ENCODE measurements at regions not wholly inside any gene's neighbourhood (a gene's known extent, or its start where the extent isn't known, plus 50 kb on each side); places are given as distances from the start of the nearest gene placed in this dataset.
A peak's percentile ranks its signal among the peaks of the same experiment; 100 is the strongest.

GRCh38 chr2:8238521-8239230 is 443.2 kb upstream of the ID2 start:
- Histone ChIP-seq H3K4me3 (no peak overlapping the region), H3K27ac (no peak overlapping the region), H3K9me3 (no peaks in the 10 kb centered on the region), H3K36me3 (no peaks in the 10 kb centered on the region), H3K4me1 (no peaks in the 10 kb centered on the region), H3K27me3 (no peaks in the 10 kb centered on the region)
- FAIRE-seq (no peak), ATAC-seq (no peak), DNase-seq (no peak)
- 61 to 70% methylated on average over 8 of the region's 8 CpGs for WGBS, 2 donors
- intact Hi-C loops (cut with DNase I): no loop called here
- TF ChIP-seq CTCF (IDR thresholded peaks at IDR 0.05): no peak

DNA sequence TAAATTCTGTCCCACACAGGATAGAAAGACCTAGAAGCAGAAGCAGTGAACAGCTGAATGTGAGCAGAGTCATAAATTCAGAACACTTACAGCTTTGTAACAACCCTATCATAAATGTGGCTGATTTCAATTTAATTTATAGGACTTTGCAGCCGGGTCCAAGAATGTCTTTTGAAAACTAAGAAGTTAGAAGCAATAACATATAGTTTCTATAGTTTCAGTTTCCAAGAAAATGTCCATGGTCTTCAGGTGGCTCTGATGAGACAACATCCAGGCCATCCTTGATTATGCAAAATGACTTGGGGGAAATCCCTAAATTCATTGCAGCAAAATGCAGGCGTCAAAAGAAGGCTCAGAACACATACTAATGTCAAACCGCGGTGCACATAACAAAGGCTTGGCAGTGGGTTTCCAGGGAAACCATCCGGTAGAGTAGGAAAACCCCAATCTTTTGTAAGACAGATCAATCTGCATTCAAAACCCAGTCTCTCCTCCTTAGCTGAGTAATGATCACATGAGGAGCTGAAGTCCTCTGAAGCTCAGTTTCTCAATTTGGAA is 442.2 kb upstream of the ID2 start:
- Histone ChIP-seq H3K4me1 (no peaks in the 10 kb centered on the region), H3K27ac (no peak overlapping the region), H3K27me3 (no peaks in the 10 kb centered on the region), H3K36me3 (no peaks in the 10 kb centered on the region), H3K4me3 (no peak overlapping the region), H3K9me3 (no peaks in the 10 kb centered on the region)
- DNase-seq (no peak), ATAC-seq (no peak), FAIRE-seq (no peak)
- WGBS, 2 donors: 71 to 75% methylated on average over 5 of the region's 5 CpGs
- TF ChIP-seq CTCF (IDR thresholded peaks at IDR 0.05): no peak
- intact Hi-C loops (cut with DNase I): no loop called here

GRCh38 chr2:8241317-8241716 is 440.5 kb upstream of the ID2 start:
- H3K36me3 ChIP-seq: no peaks in the 10 kb centered on the region
- ATAC-seq: no peak
- H3K27ac ChIP-seq: no peak overlapping the region
- no peak for FAIRE-seq
- 44 to 52% methylated on average over 3 of the region's 3 CpGs for WGBS, 2 donors
- no peak for DNase-seq
- intact Hi-C loops (cut with DNase I): no loop called here
- TF ChIP-seq CTCF (IDR thresholded peaks at IDR 0.05): no peak
- H3K27me3 ChIP-seq: no peaks in the 10 kb centered on the region
- no peaks in the 10 kb centered on the region for H3K9me3 ChIP-seq
- no peaks in the 10 kb centered on the region for H3K4me1 ChIP-seq
- no peak overlapping the region for H3K4me3 ChIP-seq

DNA sequence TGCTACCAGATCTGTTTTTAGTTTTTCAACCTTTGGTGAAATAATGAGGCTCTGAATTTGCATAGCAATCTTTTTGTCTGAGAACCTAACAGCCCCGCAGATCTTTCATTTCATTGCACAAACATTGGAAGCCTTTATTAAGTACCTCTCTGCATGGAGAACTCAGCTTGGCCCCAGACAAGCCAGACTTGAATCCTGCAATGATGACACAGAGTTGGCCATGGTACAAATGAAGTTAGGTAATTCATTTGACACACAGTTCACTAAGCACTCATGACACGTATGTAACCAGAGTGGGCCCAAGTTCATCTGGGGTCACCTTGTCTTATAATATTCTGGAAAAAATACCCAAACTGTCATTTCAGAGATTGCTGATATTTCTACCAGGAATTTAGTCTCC is 439.1 kb upstream of the ID2 start:
- FAIRE-seq (no peak), ATAC-seq (peak in 1 of 4 donors; percentile 35), DNase-seq (no peak)
- Histone ChIP-seq H3K9me3 (no peaks in the 10 kb centered on the region), H3K4me1 (no peaks in the 10 kb centered on the region), H3K27me3 (no peaks in the 10 kb centered on the region), H3K4me3 (no peak overlapping the region), H3K36me3 (no peaks in the 10 kb centered on the region), H3K27ac (no peak overlapping the region)
- intact Hi-C loops (cut with DNase I): no loop called here
- 80 to 87% methylated on average over 2 of the region's 2 CpGs for WGBS, 2 donors
- TF ChIP-seq CTCF (IDR thresholded peaks at IDR 0.05): no peak

DNA sequence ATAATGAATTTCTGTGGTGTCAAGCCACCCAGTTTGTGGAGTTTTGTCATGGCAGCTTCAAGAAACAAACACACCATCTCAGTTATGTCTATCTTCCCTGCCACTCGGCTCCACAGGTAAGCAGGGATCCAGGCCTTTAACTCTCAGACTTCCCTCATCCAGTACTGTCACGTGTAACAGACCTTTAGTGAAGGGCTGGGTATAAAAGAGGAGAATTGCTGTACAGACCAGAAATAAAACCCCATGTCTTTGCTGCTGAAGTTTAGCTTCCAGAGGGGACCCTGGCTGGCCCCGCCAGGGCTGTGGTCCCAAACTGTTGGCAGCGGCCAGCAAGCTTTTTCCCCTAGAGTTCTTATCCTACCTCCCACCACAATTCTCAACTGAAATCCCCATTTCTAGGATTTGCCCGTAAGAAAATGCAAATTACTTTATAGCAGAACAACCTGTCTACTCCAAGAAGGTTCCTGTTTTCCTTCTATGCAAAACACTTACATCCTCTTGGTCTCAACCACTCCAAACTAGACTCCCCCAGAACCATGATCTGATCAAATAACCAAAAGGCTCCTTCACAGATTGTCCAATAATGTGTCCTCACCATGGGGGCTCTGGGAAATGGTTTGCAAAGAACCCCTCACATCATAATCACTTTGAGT is 438.0 kb upstream of the ID2 start:
- FAIRE-seq (no peak), DNase-seq (no peak), ATAC-seq (no peak)
- TF ChIP-seq CTCF (IDR thresholded peaks at IDR 0.05): no peak
- no peaks in the 10 kb centered on the region for H3K4me1 ChIP-seq
- intact Hi-C loops (cut with DNase I): no loop called here
- H3K27me3 ChIP-seq: no peaks in the 10 kb centered on the region
- no peaks in the 10 kb centered on the region for H3K9me3 ChIP-seq
- H3K27ac ChIP-seq: no peak overlapping the region
- no peaks in the 10 kb centered on the region for H3K36me3 ChIP-seq
- WGBS, 2 donors: 84 to 87% methylated on average over 5 of the region's 5 CpGs
- no peak overlapping the region for H3K4me3 ChIP-seq
